ENCODE measurements at regions not wholly inside any gene's neighbourhood (a gene's known extent, or its start where the extent isn't known, plus 50 kb on each side); places are given as distances from the start of the nearest gene placed in this dataset.

- no peak for TF ChIP-seq CTCF (IDR thresholded peaks at IDR 0.05; ENCODE audit: borderline replicate concordance, extremely low read depth, low read length, poor library complexity, severe bottlenecking)
- TF ChIP-seq EZH2 (IDR thresholded peaks at IDR 0.05; ENCODE audit: borderline replicate concordance, low read depth, low read length, severe bottlenecking): no peak
- Histone ChIP-seq H3K9ac (ENCODE audit: low read depth, low read length) (no peak overlapping the region), H2AFZ (ENCODE audit: low read depth, low read length) (no peak overlapping the region), H3K4me2 (ENCODE audit: insufficient read depth, low read length) (no peak overlapping the region), H3K79me2 (ENCODE audit: insufficient read depth, low read length) (no peaks in the 10 kb centered on the region), H3K27me3 (ENCODE audit: insufficient read depth, low read length, poor library complexity) (no peaks in the 10 kb centered on the region), H3K4me3 (ENCODE audit: low read depth in 1 of 2, low read length in 2 of 2) (no peak overlapping the region), H3K36me3 (ENCODE audit: insufficient read depth, low read length) (no peaks in the 10 kb centered on the region), H3K9me3 (ENCODE audit: insufficient read depth, low read length, severe bottlenecking) (no peaks in the 10 kb centered on the region), H4K20me1 (ENCODE audit: insufficient read depth, low read length) (no peaks in the 10 kb centered on the region), H3K4me1 (ENCODE audit: insufficient read depth, low read length) (peaks cover 2% of the 10 kb centered on the region; the same call in 1 of the 2 replicates), H3K27ac (ENCODE audit: low read length) (no peak overlapping the region)
- no peak for ATAC-seq (ENCODE audit: insufficient read depth, low read depth)
- no peak for DNase-seq
These were observed 384.6 kb upstream of the ADARB2 start for GRCh38 chr10:2121929-2122328.

GRCh38 chr10:2121315-2121714 is 384.0 kb upstream of the ADARB2 start:
- no peak for TF ChIP-seq CTCF (IDR thresholded peaks at IDR 0.05; ENCODE audit: borderline replicate concordance, extremely low read depth, low read length, poor library complexity, severe bottlenecking)
- TF ChIP-seq EZH2 (IDR thresholded peaks at IDR 0.05; ENCODE audit: borderline replicate concordance, low read depth, low read length, severe bottlenecking): no peak
- Histone ChIP-seq H3K4me2 (ENCODE audit: insufficient read depth, low read length) (no peak overlapping the region), H3K27me3 (ENCODE audit: insufficient read depth, low read length, poor library complexity) (no peaks in the 10 kb centered on the region), H3K4me1 (ENCODE audit: insufficient read depth, low read length) (peaks cover 4% of the 10 kb centered on the region; the same call in 1 of the 2 replicates), H3K79me2 (ENCODE audit: insufficient read depth, low read length) (no peaks in the 10 kb centered on the region), H2AFZ (ENCODE audit: low read depth, low read length) (no peak overlapping the region), H3K9me3 (ENCODE audit: insufficient read depth, low read length, severe bottlenecking) (no peaks in the 10 kb centered on the region), H3K36me3 (ENCODE audit: insufficient read depth, low read length) (no peaks in the 10 kb centered on the region), H4K20me1 (ENCODE audit: insufficient read depth, low read length) (no peaks in the 10 kb centered on the region), H3K27ac (ENCODE audit: low read length) (no peak overlapping the region), H3K4me3 (ENCODE audit: low read depth in 1 of 2, low read length in 2 of 2) (no peak overlapping the region), H3K9ac (ENCODE audit: low read depth, low read length) (no peak overlapping the region)
- no peak for ATAC-seq (ENCODE audit: insufficient read depth, low read depth)
- DNase-seq: no peak

- Histone ChIP-seq H2AFZ (ENCODE audit: low read depth, low read length) (no peak overlapping the region), H3K27ac (ENCODE audit: low read length) (no peak overlapping the region), H3K9ac (ENCODE audit: low read depth, low read length) (no peak overlapping the region), H4K20me1 (ENCODE audit: insufficient read depth, low read length) (no peaks in the 10 kb centered on the region), H3K9me3 (ENCODE audit: insufficient read depth, low read length, severe bottlenecking) (no peaks in the 10 kb centered on the region), H3K4me1 (ENCODE audit: insufficient read depth, low read length) (peaks cover 4% of the 10 kb centered on the region; the same call in 1 of the 2 replicates), H3K79me2 (ENCODE audit: insufficient read depth, low read length) (no peaks in the 10 kb centered on the region), H3K36me3 (ENCODE audit: insufficient read depth, low read length) (no peaks in the 10 kb centered on the region), H3K27me3 (ENCODE audit: insufficient read depth, low read length, poor library complexity) (no peaks in the 10 kb centered on the region), H3K4me3 (ENCODE audit: low read depth in 1 of 2, low read length in 2 of 2) (no peak overlapping the region), H3K4me2 (ENCODE audit: insufficient read depth, low read length) (no peak overlapping the region)
- DNase-seq (no peak), ATAC-seq (ENCODE audit: insufficient read depth, low read depth) (no peak)
- TF ChIP-seq EZH2 (IDR thresholded peaks at IDR 0.05; ENCODE audit: borderline replicate concordance, low read depth, low read length, severe bottlenecking) (no peak), CTCF (IDR thresholded peaks at IDR 0.05; ENCODE audit: borderline replicate concordance, extremely low read depth, low read length, poor library complexity, severe bottlenecking) (no peak)
These were observed 383.4 kb upstream of the ADARB2 start for GRCh38 chr10:2120746-2121145.

- Histone ChIP-seq H3K9ac (ENCODE audit: low read depth, low read length) (no peak overlapping the region), H3K4me3 (ENCODE audit: low read depth in 1 of 2, low read length in 2 of 2) (no peak overlapping the region), H3K27ac (ENCODE audit: low read length) (no peak overlapping the region), H4K20me1 (ENCODE audit: insufficient read depth, low read length) (no peaks in the 10 kb centered on the region), H3K4me1 (ENCODE audit: insufficient read depth, low read length) (peaks cover 4% of the 10 kb centered on the region; the same call in 1 of the 2 replicates), H3K27me3 (ENCODE audit: insufficient read depth, low read length, poor library complexity) (no peaks in the 10 kb centered on the region), H3K9me3 (ENCODE audit: insufficient read depth, low read length, severe bottlenecking) (no peaks in the 10 kb centered on the region), H2AFZ (ENCODE audit: low read depth, low read length) (no peak overlapping the region), H3K4me2 (ENCODE audit: insufficient read depth, low read length) (no peak overlapping the region), H3K79me2 (ENCODE audit: insufficient read depth, low read length) (no peaks in the 10 kb centered on the region), H3K36me3 (ENCODE audit: insufficient read depth, low read length) (no peaks in the 10 kb centered on the region)
- DNase-seq (no peak), ATAC-seq (ENCODE audit: insufficient read depth, low read depth) (no peak)
- TF ChIP-seq EZH2 (IDR thresholded peaks at IDR 0.05; ENCODE audit: borderline replicate concordance, low read depth, low read length, severe bottlenecking) (no peak), CTCF (IDR thresholded peaks at IDR 0.05; ENCODE audit: borderline replicate concordance, extremely low read depth, low read length, poor library complexity, severe bottlenecking) (no peak)
These were observed 382.0 kb upstream of the ADARB2 start for GRCh38 chr10:2119316-2119715.

Data from DND-41 (cell line).